GM12892 (cell line): ENCODE measurements at regions not wholly inside any gene's neighbourhood (a gene's known extent, or its start where the extent isn't known, plus 50 kb on each side); places are given as distances from the start of the nearest gene placed in this dataset.

ENCODE experiments used
- POLR2A ChIP-seq: IDR thresholded peaks from 2 replicates; pipeline ENCODE4 v1.6.1; 2011; ENCODE audit warnings: low read depth, low read length, control low read depth
- POLR2AphosphoS5 ChIP-seq: IDR thresholded peaks from 2 replicates; pipeline ENCODE4 v1.6.1; 2011; ENCODE audit warnings: low read depth, low read length, control low read depth
- TAF1 ChIP-seq: IDR thresholded peaks from 2 replicates; pipeline ENCODE4 v1.6.1; 2011; ENCODE audit warnings: low read depth, mild to moderate bottlenecking, control low read depth, low read length, borderline replicate concordance

DNA sequence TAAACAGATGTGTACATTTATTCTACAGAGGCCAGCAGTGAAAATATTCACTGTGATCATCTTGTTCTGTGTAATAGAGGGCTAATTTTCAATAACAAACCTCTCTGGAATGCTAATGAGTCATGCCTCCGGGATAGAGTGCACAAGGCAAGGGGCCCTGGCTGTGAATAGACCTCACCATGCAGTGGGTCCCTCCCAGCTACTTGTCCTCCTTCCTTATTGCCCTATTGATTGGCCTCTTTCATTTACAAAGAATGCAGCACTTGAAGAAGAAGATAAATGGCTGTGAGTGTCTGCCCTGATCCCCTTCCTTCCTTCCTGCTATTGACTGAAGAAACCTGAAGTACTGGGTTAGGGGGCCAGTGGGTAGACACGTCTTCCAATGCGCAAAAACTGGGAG lies 436.3 kb downstream of the WDR72 start:
- TF ChIP-seq POLR2A (no peak), TAF1 (no peak), POLR2AphosphoS5 (no peak)
